Esophagus squamous epithelium (tissue), 4 donors: ENCODE measurements at regions not wholly inside any gene's neighbourhood (a gene's known extent, or its start where the extent isn't known, plus 50 kb on each side); places are given as distances from the start of the nearest gene placed in this dataset.
"Not testable (repeated sequence)": the region's sequence is repeated elsewhere in the genome, so short reads cannot be mapped to it uniquely, and the experiment has no call there.

Source experiments
- CTCF ChIP-seq, 6 experiments: fragments of 450-650 bp in 4 of 6; fragments of 200-600 bp in 2 of 6; sonication (generic) in 2 of 6; IDR thresholded peaks; one replicate each; pipeline ENCODE4 v1.5.1; 2016 to 2019; ENCODE audit warnings: antibody characterized with exemption in 6 of 6, mild to moderate bottlenecking in 4 of 6, moderate library complexity in 4 of 6
- POLR2A ChIP-seq, 4 donors: fragments of 450-650 bp; IDR thresholded peaks; one replicate each; pipeline ENCODE4 v1.6.1; 2017; ENCODE audit warnings: antibody characterized with exemption in 4 of 4, mild to moderate bottlenecking in 4 of 4, moderate library complexity in 3 of 4

GRCh38 chr3:125697979-125698640 is 102.8 kb upstream of the OSBPL11 start:
- TF ChIP-seq POLR2A (IDR thresholded peaks at IDR 0.05): not testable (repeated sequence)
- peak in 4 of 6 experiments; percentile 18 to 49 (median 30) for TF ChIP-seq CTCF (IDR thresholded peaks at IDR 0.05)
